Motor neuron (in vitro differentiated cells): ENCODE measurements at regions not wholly inside any gene's neighbourhood (a gene's known extent, or its start where the extent isn't known, plus 50 kb on each side); places are given as distances from the start of the nearest gene placed in this dataset.

Source experiments
- ATAC-seq, 8 experiments: fragments of 200-7000 bp; cut with Tn5 transposase; replicated peaks in 6 of 8; 2 replicates each; pipeline ENCODE4 v1.8.0; 2021; ENCODE audit warnings: mild to moderate bottlenecking in 8 of 8, moderate library complexity in 8 of 8
- H3K27ac ChIP-seq, 2 donors: fragments of 250-450 bp; sonication (Bioruptor Pico); 2 replicates each; pipeline ENCODE4 v1.9.0; 2021; ENCODE audit warnings: antibody characterized with exemption in 2 of 2, mild to moderate bottlenecking in 2 of 2, moderate library complexity in 1 of 2
- H3K4me1 ChIP-seq, 2 donors: fragments of 250-450 bp; sonication (Bioruptor Pico); replicated peaks in 1 of 2; 2 replicates each; pipeline ENCODE4 v1.6.1; 2021; ENCODE audit warnings: antibody characterized with exemption in 2 of 2, mild to moderate bottlenecking in 2 of 2, moderate library complexity in 1 of 2
- H3K4me3 ChIP-seq, 5 donors: fragments of 250-450 bp; sonication (Bioruptor Pico); 2 replicates each; pipeline ENCODE4 v1.9.0; 2021; ENCODE audit warnings: antibody characterized with exemption in 5 of 5, mild to moderate bottlenecking in 5 of 5, moderate library complexity in 4 of 5
- WGBS, 10 experiments: fragments of 450-650 bp; shearing (Covaris generic); methylation state at CpG; one replicate each; pipeline ENCODE4 v1.0.0; 2022; 5-methylcytosine and 5-hydroxymethylcytosine counted together
- in situ Hi-C, 9 experiments: fragments of 400-800 bp; cut with MboI; loops; one replicate each; pipeline ENCODE4 v1.15.0; 2021; ENCODE audit warnings: low sequenced_read_pairs in 9 of 9, low pct_unique_long_range_greater_than_20kb in 2 of 9; ENCODE audit not compliant: unreplicated experiment in 9 of 9

GRCh38 chr21:35349376-35350080, 300.4 kb upstream of the RUNX1 start:
- Histone ChIP-seq H3K27ac (no peak overlapping the region), H3K4me3 (no peak overlapping the region), H3K4me1 (no peaks in the 10 kb centered on the region)
- WGBS, 10 experiments: 40 to 86% (median 77%) methylated on average over 1 to 9 of the region's 9 CpGs; no CpG with 5 or more reads in 2 of the 10 experiments
- ATAC-seq: no peak
- in situ Hi-C loops: no loop called here

GRCh38 chr21:35348686-35349085, 299.6 kb upstream of the RUNX1 start:
- 0 to 80% (median 39%) methylated on average over 1 of the region's 1 CpG; no CpG with 5 or more reads in 4 of the 10 experiments for WGBS, 10 experiments
- in situ Hi-C loops: no loop called here
- H3K27ac ChIP-seq: no peak overlapping the region
- no peak overlapping the region for H3K4me3 ChIP-seq
- no peak for ATAC-seq
- H3K4me1 ChIP-seq: no peaks in the 10 kb centered on the region

- in situ Hi-C loops: no loop called here
- Histone ChIP-seq H3K27ac (no peak overlapping the region), H3K4me1 (no peaks in the 10 kb centered on the region), H3K4me3 (no peak overlapping the region)
- ATAC-seq: no peak
- WGBS, 10 experiments: 73 to 100% (median 88%) methylated on average over 1 to 3 of the region's 4 CpGs; no CpG with 5 or more reads in 2 of the 10 experiments
Observed at GRCh38 chr21:35346697-35347096, 297.6 kb upstream of the RUNX1 start.

GRCh38 chr21:35345954-35346353, 296.9 kb upstream of the RUNX1 start:
- no peak overlapping the region for H3K27ac ChIP-seq
- no peaks in the 10 kb centered on the region for H3K4me1 ChIP-seq
- in situ Hi-C loops: no loop called here
- H3K4me3 ChIP-seq: no peak overlapping the region
- ATAC-seq: no peak

- ATAC-seq: no peak
Observed at GRCh38 chr21:35344582-35344981, 295.5 kb upstream of the RUNX1 start.

GRCh38 chr21:35343046-35343819, 294.1 kb upstream of the RUNX1 start:
- in situ Hi-C loops: no loop called here
- WGBS, 10 experiments: 46 to 90% (median 75%) methylated on average over 2 to 6 of the region's 6 CpGs; no CpG with 5 or more reads in 1 of the 10 experiments
- ATAC-seq: no peak
- Histone ChIP-seq H3K27ac (no peak overlapping the region), H3K4me1 (no peaks in the 10 kb centered on the region), H3K4me3 (no peak overlapping the region)

More at GRCh38 chr21:35344582-35344981, 295.5 kb upstream of the RUNX1 start:
- H3K4me1 ChIP-seq: no peaks in the 10 kb centered on the region
- no peak overlapping the region for H3K4me3 ChIP-seq
- in situ Hi-C loops: no loop called here
- no peak overlapping the region for H3K27ac ChIP-seq
- WGBS, 10 experiments: 72 to 100% (median 88%) methylated on average over 1 to 4 of the region's 4 CpGs; no CpG with 5 or more reads in 4 of the 10 experiments

GRCh38 chr21:35342440-35342839, 293.3 kb upstream of the RUNX1 start:
- H3K4me1 ChIP-seq: no peaks in the 10 kb centered on the region
- ATAC-seq: no peak
- 75 to 93% (median 87%) methylated on average over 3 to 4 of the region's 4 CpGs for WGBS, 10 experiments
- no peak overlapping the region for H3K4me3 ChIP-seq
- H3K27ac ChIP-seq: no peak overlapping the region
- in situ Hi-C loops: no loop called here

- in situ Hi-C loops: no loop called here
- no peak overlapping the region for H3K4me3 ChIP-seq
- H3K27ac ChIP-seq: no peak overlapping the region
- WGBS, 10 experiments: 20 to 100% (median 80%) methylated on average over 1 to 2 of the region's 2 CpGs; no CpG with 5 or more reads in 3 of the 10 experiments
- H3K4me1 ChIP-seq: no peaks in the 10 kb centered on the region
- ATAC-seq: no peak
Observed at GRCh38 chr21:35340273-35340672, 291.2 kb upstream of the RUNX1 start.

GRCh38 chr21:35338881-35339632, 290.0 kb upstream of the RUNX1 start:
- no peak overlapping the region for H3K4me3 ChIP-seq
- H3K4me1 ChIP-seq: no peaks in the 10 kb centered on the region
- 86 to 100% (median 91%) methylated on average over 1 to 6 of the region's 6 CpGs for WGBS, 10 experiments
- H3K27ac ChIP-seq: no peak overlapping the region
- in situ Hi-C loops: no loop called here
- no peak for ATAC-seq

GRCh38 chr21:35338281-35338680, 289.2 kb upstream of the RUNX1 start:
- 18 to 100% (median 67%) methylated on average over 1 of the region's 1 CpG; no CpG with 5 or more reads in 2 of the 10 experiments for WGBS, 10 experiments
- Histone ChIP-seq H3K27ac (no peak overlapping the region), H3K4me3 (no peak overlapping the region), H3K4me1 (no peaks in the 10 kb centered on the region)
- no peak for ATAC-seq
- in situ Hi-C loops: no loop called here

GRCh38 chr21:35337573-35337972, 288.5 kb upstream of the RUNX1 start:
- no peak overlapping the region for H3K27ac ChIP-seq
- no peak overlapping the region for H3K4me3 ChIP-seq
- ATAC-seq: no peak
- in situ Hi-C loops: no loop called here
- no peaks in the 10 kb centered on the region for H3K4me1 ChIP-seq
- 67 to 100% (median 91%) methylated on average over 1 to 7 of the region's 7 CpGs for WGBS, 10 experiments

GRCh38 chr21:35336534-35336933, 287.4 kb upstream of the RUNX1 start:
- WGBS, 10 experiments: 33 to 94% (median 83%) methylated on average over 1 to 2 of the region's 2 CpGs; no CpG with 5 or more reads in 1 of the 10 experiments
- Histone ChIP-seq H3K4me1 (no peaks in the 10 kb centered on the region), H3K4me3 (no peak overlapping the region), H3K27ac (no peak overlapping the region)
- in situ Hi-C loops: no loop called here
- ATAC-seq: no peak

GRCh38 chr21:35335951-35336446, 286.9 kb upstream of the RUNX1 start:
- no peak overlapping the region for H3K4me3 ChIP-seq
- 67 to 100% (median 96%) methylated on average over 1 to 3 of the region's 3 CpGs; no CpG with 5 or more reads in 2 of the 10 experiments for WGBS, 10 experiments
- in situ Hi-C loops: no loop called here
- no peak for ATAC-seq
- no peak overlapping the region for H3K27ac ChIP-seq
- no peaks in the 10 kb centered on the region for H3K4me1 ChIP-seq
